GM12878 (cell line): ENCODE measurements at regions not wholly inside any gene's neighbourhood (a gene's known extent, or its start where the extent isn't known, plus 50 kb on each side); places are given as distances from the start of the nearest gene placed in this dataset.

Experiments used
- ATAC-seq: fragments of 200-7000 bp; cut with Tn5 transposase; 3 replicates; pipeline ENCODE4 v1.9.1; 2020; ENCODE audit warnings: mild to moderate bottlenecking, moderate library complexity
- BruUV-seq: library from RNA; stranded (reverse); fragments of 400-500 nt; replicated peaks from 2 replicates; lab custom pipeline; 2021; lab: Mats Ljungman, UMichigan
- CTCF ChIA-PET: fragments of 300-600 bp; sonication (Branson Sonifier 250); formaldehyde crosslinking; extraction: SDS; loops from one replicate; lab custom pipeline; 2021; ENCODE audit warnings: inconsistent platforms; lab: Yijun Ruan, JAX
- POLR2A ChIA-PET: fragments of 350-600 bp; formaldehyde crosslinking; extraction: SDS; loops from one replicate; lab custom pipeline; 2021; ENCODE audit warnings: inconsistent platforms; lab: Charles Lee
- RAD21 ChIA-PET: fragments of 300-600 bp; sonication (Branson Sonifier 250); formaldehyde crosslinking; loops from one replicate; lab custom pipeline; 2023; ENCODE audit warnings: antibody characterized with exemption; ENCODE audit not compliant: unreplicated experiment; lab: Charles Lee
- SMC1A ChIA-PET: fragments of 300-600 bp; sonication (Branson Sonifier 250); formaldehyde crosslinking; loops from one replicate; lab custom pipeline; 2023; ENCODE audit not compliant: unreplicated experiment, uncharacterized antibody; lab: Charles Lee
- DNase-seq: peaks from one replicate; pipeline ENCODE4 v3.0.0-alpha.2; 2011; ENCODE audit warnings: low read depth, low spot score
- FAIRE-seq: peaks from 3 replicates; lab custom pipeline; 2011; peaks lifted over from hg19 to GRCh38; lab: Jason Lieb, UNC
- H2AFZ ChIP-seq: 2 replicates; pipeline ENCODE4 v1.6.0; 2011; ENCODE audit warnings: low read depth, low read length, control low read depth; ENCODE audit not compliant: control insufficient read depth
- H3K27ac ChIP-seq: 2 replicates; pipeline ENCODE4 v1.5.1; 2011; ENCODE audit warnings: control low read depth; ENCODE audit not compliant: control insufficient read depth, insufficient read depth
- H3K27me3 ChIP-seq, 2 experiments: replicated peaks in 1 of 2; 2 replicates each; pipeline versions ENCODE4 v1.6.0 to v1.6.1; 2011; ENCODE audit warnings: low read length in 1 of 2; ENCODE audit not compliant: control insufficient read depth in 2 of 2, insufficient read depth in 2 of 2
- H3K36me3 ChIP-seq, 2 experiments: 2 replicates each; pipeline ENCODE4 v1.5.1; 2011; ENCODE audit warnings: low read length in 1 of 2; ENCODE audit not compliant: control insufficient read depth in 2 of 2, insufficient read depth in 2 of 2
- H3K4me1 ChIP-seq: 2 replicates; pipeline ENCODE4 v1.6.1; 2011; ENCODE audit warnings: mild to moderate bottlenecking, low read length, moderate library complexity, mixed read lengths; ENCODE audit not compliant: control insufficient read depth, insufficient read depth
- H3K4me2 ChIP-seq: 2 replicates; pipeline ENCODE4 v1.6.0; 2011; ENCODE audit warnings: control low read depth; ENCODE audit not compliant: control insufficient read depth, insufficient read depth
- H3K4me3 ChIP-seq: fragments of 200-600 bp; sonication (generic); 2 replicates; pipeline ENCODE4 v1.5.1; 2016
- H3K79me2 ChIP-seq: 2 replicates; pipeline ENCODE4 v1.6.0; 2011; ENCODE audit warnings: low read length; ENCODE audit not compliant: control insufficient read depth, insufficient read depth
- H3K9ac ChIP-seq: 2 replicates; pipeline ENCODE4 v1.8.0; 2011; ENCODE audit warnings: low read length, control low read depth, mixed read lengths; ENCODE audit not compliant: control insufficient read depth, insufficient read depth
- H3K9me3 ChIP-seq: replicated peaks from 3 replicates; pipeline ENCODE4 v1.5.1; 2011; ENCODE audit warnings: mild to moderate bottlenecking, low read length; ENCODE audit not compliant: control insufficient read depth, insufficient read depth
- H4K20me1 ChIP-seq: 2 replicates; pipeline ENCODE4 v1.6.0; 2011; ENCODE audit not compliant: control insufficient read depth, insufficient read depth
- DPF2 ChIP-seq: fragments of 450-650 bp; IDR thresholded peaks from 2 replicates; pipeline ENCODE4 v1.6.1; 2017; ENCODE audit warnings: mild to moderate bottlenecking
- HCFC1 ChIP-seq: fragments of 150-350 bp; IDR thresholded peaks from 2 replicates; pipeline ENCODE4 v1.6.1; 2014; ENCODE audit warnings: low read length
- NR2F1 ChIP-seq: fragments of 450-650 bp; conservative IDR thresholded peaks from 2 replicates; pipeline ENCODE4 v1.6.1; 2017; ENCODE audit warnings: mild to moderate bottlenecking
- NRF1 ChIP-seq: conservative IDR thresholded peaks from 2 replicates; pipeline ENCODE4 v1.6.1; 2011; ENCODE audit warnings: mild to moderate bottlenecking, low read depth, low read length, improper control_type of control experiment
- PAX5 ChIP-seq: IDR thresholded peaks from 2 replicates; pipeline ENCODE4 v1.6.1; 2011; ENCODE audit warnings: low read depth, low read length, borderline replicate concordance
- PRDM15 ChIP-seq: fragments of 450-650 bp; formaldehyde crosslinking; IDR thresholded peaks from 2 replicates; pipeline ENCODE4 v1.4.0; 2020; ENCODE audit warnings: mild to moderate bottlenecking, moderate library complexity
- SIX5 ChIP-seq: IDR thresholded peaks from 2 replicates; pipeline ENCODE4 v1.6.1; 2011; ENCODE audit warnings: mild to moderate bottlenecking, low read depth, low read length, moderate library complexity; ENCODE audit not compliant: severe bottlenecking
- SREBF1 ChIP-seq: IDR thresholded peaks from 2 replicates; pipeline ENCODE4 v1.6.1; 2012; ENCODE audit warnings: mild to moderate bottlenecking, low read length
- TBL1XR1 ChIP-seq: IDR thresholded peaks from 2 replicates; pipeline ENCODE4 v1.6.1; 2012; ENCODE audit warnings: low read depth, low read length, improper control_type of control experiment
- WGBS: methylation state at CpG from one replicate; pipeline ENCODE4 v1.1.6; 2016; ENCODE audit warnings: low lambda C conversion rate; ENCODE audit not compliant: insufficient replicate concordance, insufficient coverage; ENCODE audit errors: missing lambda C conversion rate; 5-methylcytosine and 5-hydroxymethylcytosine counted together
- in situ Hi-C: fragments of 300-500 bp; cut with MboI; formaldehyde crosslinking; loops from 9 replicates; pipeline ENCODE4 v1.14.3; 2018; ENCODE audit warnings: mixed read lengths
- intact Hi-C: fragments of 100-400 bp; cut with micrococcal nuclease; formaldehyde crosslinking; loops from one replicate; pipeline ENCODE4 v1.14.2; 2022; ENCODE audit not compliant: unreplicated experiment
- TF ChIP-seq, protein P1 (sequence below): fragments of 450-650 bp; formaldehyde crosslinking; IDR thresholded peaks from 2 replicates; pipeline ENCODE4 v1.5.0; 2022; ENCODE audit warnings: mild to moderate bottlenecking, missing genetic modification characterization
- TF ChIP-seq, protein P2 (sequence below): fragments of 450-650 bp; IDR thresholded peaks from 2 replicates; pipeline ENCODE4 v1.6.1; 2018; ENCODE audit warnings: borderline replicate concordance, mild to moderate bottlenecking; ENCODE audit not compliant: partially characterized antibody

DNA sequence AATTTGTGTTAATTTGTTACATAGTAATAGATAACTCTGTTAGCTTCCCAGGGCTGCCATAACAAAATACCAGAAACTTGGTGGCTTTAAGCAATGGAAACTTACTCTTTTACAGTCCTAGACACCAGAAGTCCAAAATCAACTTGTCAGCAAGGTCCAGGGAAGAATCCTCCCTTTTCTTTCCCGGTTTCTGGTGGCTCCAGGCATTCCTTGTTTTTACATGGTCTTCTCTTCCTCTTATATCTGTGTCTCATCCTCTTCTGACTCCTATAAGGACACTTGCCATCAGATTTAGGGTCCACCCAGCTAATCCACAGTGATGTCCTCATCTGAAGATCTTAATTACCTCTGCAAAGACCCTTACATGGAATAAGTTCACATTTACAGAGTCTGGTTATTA, 95.6 kb downstream of the DDX1 start:
- FAIRE-seq (no peak), ATAC-seq (no peak), DNase-seq (no peak)
- Histone ChIP-seq H4K20me1 (no peaks in the 10 kb centered on the region), H3K4me3 (no peak overlapping the region), H3K27me3 (no peaks in the 10 kb centered on the region; a peak in 2 of 4 replicates), H3K9me3 (no peaks in the 10 kb centered on the region), H3K79me2 (no peaks in the 10 kb centered on the region), H3K4me2 (no peak overlapping the region), H3K4me1 (no peaks in the 10 kb centered on the region), H2AFZ (no peak overlapping the region), H3K27ac (no peak overlapping the region), H3K36me3 (no peaks in the 10 kb centered on the region)
- BruUV-seq: no TSS peak
- in situ Hi-C loops (no loop called here), intact Hi-C loops (no loop called here)
- POLR2A ChIA-PET: no interaction called here
- RAD21 ChIA-PET: no interaction called here
- SMC1A ChIA-PET: interaction anchor here (0.6 kb wide), 1 partner anchor 1328 kb away, joined by 3 read pairs; no protein-coding TSS in a partner anchor
- CTCF ChIA-PET: no interaction called here
- TF ChIP-seq TBL1XR1: no peak
- TF ChIP-seq, protein P1, sequence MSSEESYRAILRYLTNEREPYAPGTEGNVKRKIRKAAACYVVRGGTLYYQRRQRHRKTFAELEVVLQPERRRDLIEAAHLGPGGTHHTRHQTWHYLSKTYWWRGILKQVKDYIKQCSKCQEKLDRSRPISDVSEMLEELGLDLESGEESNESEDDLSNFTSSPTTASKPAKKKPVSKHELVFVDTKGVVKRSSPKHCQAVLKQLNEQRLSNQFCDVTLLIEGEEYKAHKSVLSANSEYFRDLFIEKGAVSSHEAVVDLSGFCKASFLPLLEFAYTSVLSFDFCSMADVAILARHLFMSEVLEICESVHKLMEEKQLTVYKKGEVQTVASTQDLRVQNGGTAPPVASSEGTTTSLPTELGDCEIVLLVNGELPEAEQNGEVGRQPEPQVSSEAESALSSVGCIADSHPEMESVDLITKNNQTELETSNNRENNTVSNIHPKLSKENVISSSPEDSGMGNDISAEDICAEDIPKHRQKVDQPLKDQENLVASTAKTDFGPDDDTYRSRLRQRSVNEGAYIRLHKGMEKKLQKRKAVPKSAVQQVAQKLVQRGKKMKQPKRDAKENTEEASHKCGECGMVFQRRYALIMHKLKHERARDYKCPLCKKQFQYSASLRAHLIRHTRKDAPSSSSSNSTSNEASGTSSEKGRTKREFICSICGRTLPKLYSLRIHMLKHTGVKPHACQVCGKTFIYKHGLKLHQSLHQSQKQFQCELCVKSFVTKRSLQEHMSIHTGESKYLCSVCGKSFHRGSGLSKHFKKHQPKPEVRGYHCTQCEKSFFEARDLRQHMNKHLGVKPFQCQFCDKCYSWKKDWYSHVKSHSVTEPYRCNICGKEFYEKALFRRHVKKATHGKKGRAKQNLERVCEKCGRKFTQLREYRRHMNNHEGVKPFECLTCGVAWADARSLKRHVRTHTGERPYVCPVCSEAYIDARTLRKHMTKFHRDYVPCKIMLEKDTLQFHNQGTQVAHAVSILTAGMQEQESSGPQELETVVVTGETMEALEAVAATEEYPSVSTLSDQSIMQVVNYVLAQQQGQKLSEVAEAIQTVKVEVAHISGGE (CRISPR knock-in tag): no peak
- TF ChIP-seq NR2F1: no peak
- no peak for TF ChIP-seq PRDM15
- no peak for TF ChIP-seq DPF2
- TF ChIP-seq PAX5: no peak
- TF ChIP-seq, protein P2, sequence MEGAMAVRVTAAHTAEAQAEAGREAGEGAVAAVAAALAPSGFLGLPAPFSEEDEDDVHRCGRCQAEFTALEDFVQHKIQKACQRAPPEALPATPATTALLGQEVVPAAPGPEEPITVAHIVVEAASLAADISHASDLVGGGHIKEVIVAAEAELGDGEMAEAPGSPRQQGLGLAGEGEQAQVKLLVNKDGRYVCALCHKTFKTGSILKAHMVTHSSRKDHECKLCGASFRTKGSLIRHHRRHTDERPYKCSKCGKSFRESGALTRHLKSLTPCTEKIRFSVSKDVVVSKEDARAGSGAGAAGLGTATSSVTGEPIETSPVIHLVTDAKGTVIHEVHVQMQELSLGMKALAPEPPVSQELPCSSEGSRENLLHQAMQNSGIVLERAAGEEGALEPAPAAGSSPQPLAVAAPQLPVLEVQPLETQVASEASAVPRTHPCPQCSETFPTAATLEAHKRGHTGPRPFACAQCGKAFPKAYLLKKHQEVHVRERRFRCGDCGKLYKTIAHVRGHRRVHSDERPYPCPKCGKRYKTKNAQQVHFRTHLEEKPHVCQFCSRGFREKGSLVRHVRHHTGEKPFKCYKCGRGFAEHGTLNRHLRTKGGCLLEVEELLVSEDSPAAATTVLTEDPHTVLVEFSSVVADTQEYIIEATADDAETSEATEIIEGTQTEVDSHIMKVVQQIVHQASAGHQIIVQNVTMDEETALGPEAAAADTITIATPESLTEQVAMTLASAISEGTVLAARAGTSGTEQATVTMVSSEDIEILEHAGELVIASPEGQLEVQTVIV: no peak
- no peak for TF ChIP-seq SREBF1
- no peak for TF ChIP-seq HCFC1
- TF ChIP-seq NRF1: no peak
- TF ChIP-seq SIX5: no peak
- TF ChIP-seq, all 136 proteins: peak for 0
- H3K9ac ChIP-seq: no peak overlapping the region
- WGBS: 0% methylated on average over 1 of the region's 1 CpG
